ENCODE measurements at regions not wholly inside any gene's neighbourhood (a gene's known extent, or its start where the extent isn't known, plus 50 kb on each side); places are given as distances from the start of the nearest gene placed in this dataset.
"Not testable (repeated sequence)": the region's sequence is repeated elsewhere in the genome, so short reads cannot be mapped to it uniquely, and the experiment has no call there.

GRCh38 chr5:109553846-109554245 lies 135.9 kb upstream of the MAN2A1 start:
- ATAC-seq (no peak), DNase-seq (ENCODE audit: low read depth, low spot score) (no peak)
- ChIA-PET RAD21 (ENCODE audit: low non-redundant PET in 1 of 2, low total read pairs in 2 of 2, uncharacterized antibody in 2 of 2, unreplicated experiment in 2 of 2) (no interaction called here), CTCF (no interaction called here), POLR2A (no interaction called here)
- Histone ChIP-seq H3K79me2 (ENCODE audit: insufficient read depth, low read length) (no peaks in the 10 kb centered on the region), H3K36me3 (ENCODE audit: control insufficient read depth in 1 of 2, insufficient read depth in 2 of 2, low read length in 2 of 2) (no peaks in the 10 kb centered on the region), H3K27me3 (ENCODE audit: insufficient read depth, low read length) (no peaks in the 10 kb centered on the region), H3K9me2 (ENCODE audit: insufficient read depth) (no peaks in the 10 kb centered on the region), H4K20me1 (ENCODE audit: insufficient read depth) (no peaks in the 10 kb centered on the region), H3K4me3 (replicated peaks in 1 of 2; ENCODE audit: low read depth in 1 of 2, low read length in 2 of 2) (no peak overlapping the region), H3K9me3 (ENCODE audit: control insufficient read depth in 1 of 2, insufficient read depth in 1 of 2, low read depth in 1 of 2, low read length in 2 of 2) (no peaks in the 10 kb centered on the region), H3K27ac (ENCODE audit: low read depth, low read length) (no peak overlapping the region), H3K4me1 (ENCODE audit: control insufficient read depth in 1 of 2, insufficient read depth in 2 of 2, low read length in 2 of 2) (no peaks in the 10 kb centered on the region), H3K9ac (ENCODE audit: low read length) (no peak overlapping the region), H2AFZ (ENCODE audit: low read depth, low read length, poor library complexity, severe bottlenecking) (no peak overlapping the region), H3K4me2 (ENCODE audit: low read length) (no peak overlapping the region)
- intact Hi-C loops (cut with micrococcal nuclease): no loop called here
- TF ChIP-seq JUND (IDR thresholded peaks at IDR 0.05) (no peak), POLR2A (IDR thresholded peaks at IDR 0.05; ENCODE audit: borderline replicate concordance, extremely low read depth, insufficient read depth, insufficient read length) (no peak), MAX (IDR thresholded peaks at IDR 0.05) (no peak), POLR2AphosphoS5 (IDR thresholded peaks at IDR 0.05; ENCODE audit: low read depth, low read length) (no peak), EZH2 (IDR thresholded peaks at IDR 0.05) (no peak), FOSL1 (IDR thresholded peaks at IDR 0.05; ENCODE audit: low read depth) (no peak), TCF7L2 (IDR thresholded peaks at IDR 0.05; ENCODE audit: borderline replicate concordance, extremely low read depth, insufficient read depth, insufficient read length) (no peak)
- TF ChIP-seq, protein P1, sequence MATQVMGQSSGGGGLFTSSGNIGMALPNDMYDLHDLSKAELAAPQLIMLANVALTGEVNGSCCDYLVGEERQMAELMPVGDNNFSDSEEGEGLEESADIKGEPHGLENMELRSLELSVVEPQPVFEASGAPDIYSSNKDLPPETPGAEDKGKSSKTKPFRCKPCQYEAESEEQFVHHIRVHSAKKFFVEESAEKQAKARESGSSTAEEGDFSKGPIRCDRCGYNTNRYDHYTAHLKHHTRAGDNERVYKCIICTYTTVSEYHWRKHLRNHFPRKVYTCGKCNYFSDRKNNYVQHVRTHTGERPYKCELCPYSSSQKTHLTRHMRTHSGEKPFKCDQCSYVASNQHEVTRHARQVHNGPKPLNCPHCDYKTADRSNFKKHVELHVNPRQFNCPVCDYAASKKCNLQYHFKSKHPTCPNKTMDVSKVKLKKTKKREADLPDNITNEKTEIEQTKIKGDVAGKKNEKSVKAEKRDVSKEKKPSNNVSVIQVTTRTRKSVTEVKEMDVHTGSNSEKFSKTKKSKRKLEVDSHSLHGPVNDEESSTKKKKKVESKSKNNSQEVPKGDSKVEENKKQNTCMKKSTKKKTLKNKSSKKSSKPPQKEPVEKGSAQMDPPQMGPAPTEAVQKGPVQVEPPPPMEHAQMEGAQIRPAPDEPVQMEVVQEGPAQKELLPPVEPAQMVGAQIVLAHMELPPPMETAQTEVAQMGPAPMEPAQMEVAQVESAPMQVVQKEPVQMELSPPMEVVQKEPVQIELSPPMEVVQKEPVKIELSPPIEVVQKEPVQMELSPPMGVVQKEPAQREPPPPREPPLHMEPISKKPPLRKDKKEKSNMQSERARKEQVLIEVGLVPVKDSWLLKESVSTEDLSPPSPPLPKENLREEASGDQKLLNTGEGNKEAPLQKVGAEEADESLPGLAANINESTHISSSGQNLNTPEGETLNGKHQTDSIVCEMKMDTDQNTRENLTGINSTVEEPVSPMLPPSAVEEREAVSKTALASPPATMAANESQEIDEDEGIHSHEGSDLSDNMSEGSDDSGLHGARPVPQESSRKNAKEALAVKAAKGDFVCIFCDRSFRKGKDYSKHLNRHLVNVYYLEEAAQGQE (IDR thresholded peaks at IDR 0.05; ENCODE audit: low read depth): no peak
- TF ChIP-seq, protein P2, sequence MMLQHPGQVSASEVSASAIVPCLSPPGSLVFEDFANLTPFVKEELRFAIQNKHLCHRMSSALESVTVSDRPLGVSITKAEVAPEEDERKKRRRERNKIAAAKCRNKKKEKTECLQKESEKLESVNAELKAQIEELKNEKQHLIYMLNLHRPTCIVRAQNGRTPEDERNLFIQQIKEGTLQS (IDR thresholded peaks at IDR 0.05): no peak
- no TSS peak for BruUV-seq (replicated peaks)

GRCh38 chr5:109551234-109551633 lies 138.5 kb upstream of the MAN2A1 start:
- H3K9me2 ChIP-seq (ENCODE audit: insufficient read depth); ATAC-seq; POLR2A ChIA-PET; H3K4me2 ChIP-seq (ENCODE audit: low read length); H3K27ac ChIP-seq (ENCODE audit: low read depth, low read length); BruUV-seq (replicated peaks); H4K20me1 ChIP-seq (ENCODE audit: insufficient read depth); RAD21 ChIA-PET (ENCODE audit: low non-redundant PET in 1 of 2, low total read pairs in 2 of 2, uncharacterized antibody in 2 of 2, unreplicated experiment in 2 of 2); intact Hi-C loops (cut with micrococcal nuclease); H3K27me3 ChIP-seq (ENCODE audit: insufficient read depth, low read length); H3K36me3 ChIP-seq (ENCODE audit: control insufficient read depth in 1 of 2, insufficient read depth in 2 of 2, low read length in 2 of 2); CTCF ChIA-PET; H2AFZ ChIP-seq (ENCODE audit: low read depth, low read length, poor library complexity, severe bottlenecking); H3K9me3 ChIP-seq (ENCODE audit: control insufficient read depth in 1 of 2, insufficient read depth in 1 of 2, low read depth in 1 of 2, low read length in 2 of 2); H3K4me3 ChIP-seq (replicated peaks in 1 of 2; ENCODE audit: low read depth in 1 of 2, low read length in 2 of 2); DNase-seq (ENCODE audit: low read depth, low spot score); H3K9ac ChIP-seq (ENCODE audit: low read length); H3K4me1 ChIP-seq (ENCODE audit: control insufficient read depth in 1 of 2, insufficient read depth in 2 of 2, low read length in 2 of 2); H3K79me2 ChIP-seq (ENCODE audit: insufficient read depth, low read length): not testable (repeated sequence)

Measured in HCT116 (cell line).